ENCODE measurements at regions not wholly inside any gene's neighbourhood (a gene's known extent, or its start where the extent isn't known, plus 50 kb on each side); places are given as distances from the start of the nearest gene placed in this dataset.

- no peak overlapping the region; the same call in 1 of the 2 replicates for H2BK15ac ChIP-seq (ENCODE audit: low read length)
- no peak overlapping the region for H3K14ac ChIP-seq (ENCODE audit: insufficient read length)
- 0 out of 7 replicates have a peak, but pooled peaks cover 0 to 2% (median 0%) of the 10 kb centered on the region in 4 experiments for H3K27me3 ChIP-seq (replicated peaks in 1 of 4; ENCODE audit: control insufficient read depth in 3 of 4, extremely low read depth in 1 of 4, insufficient read depth in 3 of 4, low read length in 3 of 4)
- peak; percentile 65 for FAIRE-seq
- 96% methylated on average over 2 of the region's 2 CpGs; no CpG with 5 or more reads in 1 of the 2 experiments for WGBS, 2 experiments (ENCODE audit: extremely low coverage in 1 of 2, insufficient coverage in 1 of 2, insufficient read length in 1 of 2, insufficient replicate concordance in 2 of 2, low coverage in 1 of 2, low lambda C conversion rate in 2 of 2, missing lambda C conversion rate in 1 of 2)
- H3K36me3 ChIP-seq (ENCODE audit: control insufficient read depth in 2 of 4, insufficient read depth in 4 of 4, low read length in 3 of 4) = no peaks in the 10 kb centered on the region; a peak in 1 of 8 replicates
- ChIA-PET POLR2A (ENCODE audit: partially characterized antibody) (no interaction called here), CTCF (ENCODE audit: partially characterized antibody) (no interaction called here)
- peak overlapping the region; percentile 99 for H3K56ac ChIP-seq (replicated peaks; ENCODE audit: insufficient read length, low read depth, low read length)
- H4K8ac ChIP-seq (ENCODE audit: extremely low read depth, insufficient read depth, low read length) = no peak overlapping the region
- peak overlapping the region; percentile 77 for H4K91ac ChIP-seq (replicated peaks; ENCODE audit: insufficient read length, low read length)
- H3K18ac ChIP-seq (ENCODE audit: extremely low read depth, low read length) = no peak overlapping the region
- no peak overlapping the region for H3K23ac ChIP-seq (ENCODE audit: insufficient read length)
- peak overlapping the region; percentile 49 for H3K4ac ChIP-seq (replicated peaks; ENCODE audit: insufficient read length, low read depth, low read length)
- H3K9me3 ChIP-seq (ENCODE audit: insufficient read depth in 2 of 2, low read depth in 1 of 2, low read length in 1 of 2) = no peaks in the 10 kb centered on the region; a peak in 1 of 4 replicates
- no peaks in the 10 kb centered on the region for H3K79me1 ChIP-seq (ENCODE audit: low read depth, low read length)
- peak overlapping the region; percentile 48 for H4K5ac ChIP-seq (ENCODE audit: insufficient read length, low read depth, low read length)
- 0 out of 2 replicates have a peak overlapping the region, but pooled peaks have one; percentile 25 for H2BK20ac ChIP-seq (ENCODE audit: low read length)
- no peak overlapping the region for H2BK120ac ChIP-seq (replicated peaks; ENCODE audit: low read depth, low read length)
- TF ChIP-seq CHD2 (IDR thresholded peaks at IDR 0.05; ENCODE audit: low read length) (no peak), BRCA1 (IDR thresholded peaks at IDR 0.05; ENCODE audit: low read depth, low read length) (no peak), ATF3 (IDR thresholded peaks at IDR 0.05; ENCODE audit: insufficient read depth, low read depth, low read length) (no peak), EP300 (IDR thresholded peaks at IDR 0.05; ENCODE audit: borderline replicate concordance in 1 of 2, low read depth in 2 of 2, low read length in 2 of 2) (no peak), POU5F1 (IDR thresholded peaks at IDR 0.05; ENCODE audit: low read depth, low read length) (no peak), RNF2 (IDR thresholded peaks at IDR 0.05; ENCODE audit: borderline replicate concordance, low read depth, low read length, missing control alignments, poor library complexity, severe bottlenecking) (no peak), SP4 (IDR thresholded peaks at IDR 0.05; ENCODE audit: low read length) (no peak), ATF2 (IDR thresholded peaks at IDR 0.05; ENCODE audit: low read length) (no peak)
- no peak overlapping the region for H3K27ac ChIP-seq (ENCODE audit: low read depth, low read length)
- no peak overlapping the region; a peak in 1 of 8 replicates for H3K4me3 ChIP-seq (ENCODE audit: extremely low read depth in 1 of 4, insufficient read depth in 2 of 4, low read depth in 3 of 4, low read length in 4 of 4)
- no peaks in the 10 kb centered on the region; a peak in 1 of 7 replicates for H3K4me1 ChIP-seq (replicated peaks in 1 of 4; ENCODE audit: control insufficient read depth in 3 of 4, insufficient read depth in 4 of 4, low read length in 3 of 4)
- H3K79me2 ChIP-seq (ENCODE audit: control insufficient read depth in 1 of 2, insufficient read depth in 2 of 2, low read length in 2 of 2) = no peaks in the 10 kb centered on the region
- no peak overlapping the region for H2BK5ac ChIP-seq (ENCODE audit: low read depth, low read length)
- H3K9ac ChIP-seq (replicated peaks in 1 of 4; ENCODE audit: extremely low read depth in 1 of 4, low read depth in 3 of 4, low read length in 3 of 4) = peak overlapping the region in 2 of 4 experiments; percentile 9 to 11; a peak in 1 of 7 replicates
- peak overlapping the region; percentile 29; the same call in 1 of the 2 replicates for H2AK5ac ChIP-seq (ENCODE audit: low read depth, low read length)
- H3K4me2 ChIP-seq (ENCODE audit: insufficient read depth in 1 of 2, low read depth in 2 of 2, low read length in 2 of 2) = no peak overlapping the region
- no peak overlapping the region for H2AFZ ChIP-seq (ENCODE audit: low read length)
- peaks cover 0 to 7% of the 10 kb centered on the region in 2 experiments for H4K20me1 ChIP-seq (replicated peaks in 1 of 2; ENCODE audit: control insufficient read depth in 1 of 2, insufficient read depth in 2 of 2, low read length in 2 of 2)
- H3K23me2 ChIP-seq (ENCODE audit: low read depth, low read length) = peaks cover 10% of the 10 kb centered on the region; the same call in 1 of the 2 replicates
- no peak overlapping the region; the same call in 1 of the 2 replicates for H2BK12ac ChIP-seq (ENCODE audit: low read depth, low read length)
- DNase-seq (ENCODE audit: low read depth in 1 of 2, low spot score in 2 of 2) = no peak
Measured at GRCh38 chr2:604854-605524, 72.2 kb downstream of the TMEM18 start.
